ENCODE measurements at regions not wholly inside any gene's neighbourhood (a gene's known extent, or its start where the extent isn't known, plus 50 kb on each side); places are given as distances from the start of the nearest gene placed in this dataset.
"Not testable (repeated sequence)": the region's sequence is repeated elsewhere in the genome, so short reads cannot be mapped to it uniquely, and the experiment has no call there.

DNA sequence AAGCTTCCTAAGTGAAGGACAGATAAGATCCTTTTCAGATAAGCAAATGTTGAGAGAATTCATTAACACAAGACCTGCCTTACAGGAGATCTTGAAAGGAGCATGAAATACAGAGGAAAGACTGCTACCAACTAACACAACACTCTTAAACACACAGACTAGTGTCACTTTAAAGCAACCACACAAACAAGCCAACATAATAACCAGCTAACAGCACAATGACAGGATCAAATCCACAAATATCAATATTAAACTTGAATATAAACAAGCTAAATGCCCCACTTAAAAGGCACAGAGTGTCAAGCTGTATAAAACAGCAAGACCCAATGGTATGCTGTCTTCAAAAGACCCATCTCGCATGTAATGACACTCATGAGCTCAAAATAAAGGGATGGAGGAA lies 70.8 kb upstream of the HMGXB4 start:
- no peak for DNase-seq

DNA sequence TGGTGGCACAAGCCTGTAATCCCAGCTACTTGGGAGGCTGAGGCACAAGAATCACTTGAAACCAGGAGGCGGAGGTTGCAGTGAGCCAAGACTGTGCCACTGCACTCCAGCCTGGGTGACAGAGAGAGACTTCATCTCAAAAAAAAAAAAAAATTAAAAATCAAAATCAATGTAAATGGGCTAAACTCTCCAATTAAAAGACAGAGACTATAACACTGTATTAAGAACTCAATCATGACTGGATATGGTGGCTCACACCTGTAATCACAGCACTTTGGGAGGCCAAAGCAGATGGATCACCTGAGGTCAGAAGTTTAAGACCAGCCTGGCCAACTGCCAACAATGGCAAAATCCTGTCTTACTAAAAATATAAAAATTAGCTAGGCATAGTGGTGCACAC lies 68.4 kb upstream of the HMGXB4 start:
- DNase-seq, result not testable (repeated sequence)

DNA sequence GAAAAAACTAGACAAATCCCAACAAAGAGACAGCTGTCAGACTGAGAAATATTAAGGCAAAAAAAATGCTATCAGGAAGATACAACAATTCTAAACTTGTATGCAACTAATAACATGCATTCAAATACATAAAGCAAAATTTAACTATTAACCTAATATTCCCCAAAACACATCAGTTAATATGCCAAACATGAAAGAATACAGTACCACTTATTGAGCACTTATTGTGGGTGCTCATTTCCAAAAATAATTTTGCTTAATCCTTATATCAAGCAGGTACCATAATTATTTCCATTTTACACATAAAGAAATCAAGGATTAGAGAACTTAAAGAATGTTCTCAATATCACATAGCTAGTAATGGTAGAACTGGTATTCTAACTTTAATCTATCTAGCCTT lies 67.7 kb upstream of the HMGXB4 start:
- no peak for DNase-seq

DNA sequence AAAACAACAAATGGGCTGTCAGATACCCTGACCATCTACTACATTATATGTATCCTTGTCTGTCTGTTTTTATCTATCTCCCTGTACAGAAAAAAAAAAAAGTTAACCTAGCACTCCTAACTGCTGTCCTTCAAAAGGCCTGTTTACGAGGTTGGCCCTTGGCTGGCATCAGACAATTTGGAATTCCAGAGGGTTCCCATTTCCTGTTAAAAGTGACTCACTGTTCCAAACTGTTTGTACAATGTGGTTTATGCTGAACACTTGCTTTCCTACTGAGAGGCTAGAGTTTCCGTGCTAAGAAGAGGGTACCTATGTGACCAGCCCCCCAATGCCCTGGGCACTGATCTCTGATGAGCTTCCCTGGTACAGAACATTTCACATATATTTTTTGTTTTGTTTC lies 65.9 kb upstream of the HMGXB4 start:
- no peak for DNase-seq

DNA sequence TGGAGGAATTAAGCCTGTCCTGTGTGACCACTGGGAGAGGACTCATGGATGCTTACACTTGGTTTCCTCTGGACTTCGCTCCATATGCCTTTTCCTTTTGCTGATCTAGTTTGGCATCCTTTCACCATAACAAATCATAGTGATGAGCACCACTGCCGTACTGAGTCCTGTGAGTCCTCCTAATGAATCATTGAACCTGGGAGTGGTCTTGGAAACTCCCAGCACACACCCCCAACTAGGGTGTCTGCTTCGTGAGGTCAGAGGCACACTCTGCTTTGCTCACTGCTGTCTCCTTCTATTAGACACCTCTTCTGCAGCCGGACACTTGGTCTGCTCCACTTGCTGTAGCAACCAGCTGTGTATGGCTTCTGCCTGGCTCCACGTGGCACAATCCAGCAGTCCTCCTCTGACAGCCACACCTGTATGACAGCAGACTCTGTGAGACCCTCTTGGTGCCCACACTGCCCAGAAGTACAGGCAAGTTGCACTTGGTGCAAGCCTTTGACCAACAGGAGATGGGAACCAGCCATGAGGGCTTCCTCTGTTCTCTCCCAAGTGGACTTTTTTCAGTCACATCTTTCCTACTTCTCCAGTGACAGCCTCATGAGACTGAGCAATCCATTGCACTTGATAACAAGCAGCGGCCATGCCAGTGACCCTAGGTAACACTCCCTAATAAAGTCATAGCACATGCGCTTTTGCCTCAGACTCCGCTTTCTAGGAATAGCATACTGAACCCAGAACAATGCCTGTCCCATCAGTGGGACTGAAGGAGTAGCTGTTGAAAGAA lies 65.0 kb upstream of the HMGXB4 start:
- no peak for DNase-seq

DNA sequence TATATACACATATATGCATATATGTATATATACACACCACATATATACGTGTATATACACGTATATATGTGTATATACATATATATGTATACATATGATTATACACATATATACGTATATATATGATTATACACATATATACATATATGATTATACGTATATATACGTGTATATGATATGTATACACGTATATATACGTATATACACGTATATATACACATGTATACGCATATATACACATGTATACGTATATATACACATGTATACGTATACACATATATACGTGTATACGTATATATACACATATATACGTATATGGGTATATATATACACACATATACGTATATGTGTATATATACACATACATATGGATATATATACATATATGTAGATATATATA lies 62.1 kb upstream of the HMGXB4 start:
- no peak for DNase-seq

DNA sequence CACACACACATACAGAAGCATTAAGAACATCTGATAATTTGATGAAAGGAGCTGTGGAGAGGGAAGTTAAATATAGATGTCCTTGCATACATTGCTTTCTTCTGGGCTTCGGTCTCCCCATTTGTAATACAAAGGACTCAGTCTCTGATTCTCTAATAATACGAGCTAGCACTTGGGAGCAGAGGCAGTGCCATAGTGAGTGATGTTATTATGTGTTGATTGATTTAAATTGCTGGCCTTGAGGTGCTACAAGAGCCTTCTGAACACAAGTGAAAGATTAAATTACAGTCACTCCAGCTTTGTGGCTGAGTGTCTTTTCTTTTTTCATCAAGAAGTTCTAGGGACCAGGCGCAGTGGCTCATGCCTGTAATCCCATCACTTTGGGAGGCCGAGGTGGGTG lies 61.5 kb upstream of the HMGXB4 start:
- DNase-seq, result no peak

DNA sequence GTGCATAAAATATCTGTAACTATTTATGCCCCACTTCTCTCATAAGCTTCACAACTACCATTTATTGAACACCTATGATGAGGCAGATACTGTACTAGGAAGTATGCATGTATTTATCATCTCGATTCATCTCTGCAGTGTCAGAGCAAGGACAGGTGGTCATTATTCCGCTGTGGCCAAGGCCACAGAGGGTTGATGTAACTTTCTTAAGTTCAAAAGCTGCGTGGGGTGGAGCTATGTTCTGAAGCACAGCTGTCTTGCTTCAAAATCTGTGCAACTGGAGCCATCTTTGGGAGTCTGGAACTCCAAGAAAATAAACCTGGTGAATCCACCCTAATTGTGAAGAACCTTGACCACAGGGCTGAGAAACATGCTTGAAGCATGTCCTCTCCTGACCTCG lies 60.2 kb upstream of the HMGXB4 start:
- no peak for DNase-seq

DNA sequence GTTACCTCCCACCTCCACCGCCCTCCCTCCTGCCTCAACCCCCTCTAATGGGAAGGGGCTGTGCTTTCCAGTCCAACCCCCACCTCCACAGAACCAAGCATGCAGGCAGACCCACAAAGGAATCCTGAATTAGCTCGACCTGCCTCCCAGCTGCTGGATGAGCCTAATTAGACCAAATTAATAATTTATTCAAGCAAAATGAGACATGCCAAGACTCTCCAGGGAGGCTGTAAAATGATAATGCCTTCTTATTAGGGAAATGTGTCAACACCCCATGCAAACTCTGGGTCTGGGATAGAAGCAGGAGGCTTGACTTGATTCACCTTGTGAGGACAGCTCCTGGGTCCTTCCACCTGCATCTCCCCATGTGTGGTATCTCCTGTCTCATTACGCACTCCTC lies 59.4 kb upstream of the HMGXB4 start:
- DNase-seq, result no peak

DNA sequence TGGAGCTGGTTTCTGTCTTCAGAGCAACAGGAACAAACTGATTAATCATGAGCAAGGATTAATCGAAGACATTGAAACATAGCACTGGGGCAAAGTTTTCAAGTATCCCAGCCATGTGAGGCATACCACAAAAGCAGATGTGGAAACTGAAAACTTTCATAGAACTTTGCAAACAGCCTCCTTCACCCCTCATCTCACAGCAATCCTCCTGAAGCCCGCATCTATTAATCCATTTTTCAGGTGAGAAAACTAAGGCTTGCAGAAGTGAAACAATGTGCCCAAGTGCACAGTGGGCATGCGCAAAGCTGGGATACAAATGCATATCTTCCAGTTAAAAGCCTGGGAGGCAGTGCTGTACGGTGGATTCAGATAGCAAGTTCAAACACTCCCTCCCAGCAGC lies 58.6 kb upstream of the HMGXB4 start:
- no peak for DNase-seq

DNA sequence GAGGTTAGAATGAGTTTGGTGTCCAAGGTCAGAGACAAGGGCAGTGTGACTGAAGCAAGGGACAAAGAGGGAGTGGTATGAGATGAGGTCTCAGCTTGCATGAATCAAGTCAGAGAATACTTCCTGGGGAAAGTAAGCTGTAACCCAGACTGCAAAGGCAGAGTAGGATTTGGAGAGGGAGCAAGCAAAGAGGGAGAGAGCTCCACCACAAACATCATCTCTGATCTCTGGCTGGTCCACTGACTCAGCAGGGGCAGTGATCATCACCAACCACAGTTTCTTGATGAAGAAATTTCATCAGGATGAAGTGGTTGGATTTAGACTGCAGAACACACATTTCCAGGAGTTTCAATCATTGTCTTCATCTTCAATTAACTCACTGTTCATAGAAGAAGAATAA lies 54.9 kb upstream of the HMGXB4 start:
- no peak for DNase-seq

DNA sequence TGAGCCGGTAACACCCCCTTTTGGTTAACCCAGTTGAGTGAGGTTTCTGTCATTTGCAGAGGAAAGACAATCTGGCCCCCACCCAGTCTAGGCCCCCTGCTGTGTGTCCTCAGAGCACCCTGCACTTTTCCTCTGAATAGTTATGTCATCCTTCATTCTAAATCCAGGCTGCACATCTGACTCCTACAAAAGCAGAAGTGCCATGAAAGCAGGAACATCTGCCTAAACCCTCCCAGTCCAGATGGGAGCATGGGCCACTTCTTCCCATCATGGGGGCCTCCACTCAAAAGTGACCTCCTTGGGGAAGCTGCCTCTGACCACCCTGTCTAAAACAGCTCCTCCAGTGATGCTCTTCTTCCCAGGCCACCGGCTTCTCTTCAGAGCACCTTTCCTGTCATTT lies 53.7 kb upstream of the HMGXB4 start:
- DNase-seq, result no peak

DNA sequence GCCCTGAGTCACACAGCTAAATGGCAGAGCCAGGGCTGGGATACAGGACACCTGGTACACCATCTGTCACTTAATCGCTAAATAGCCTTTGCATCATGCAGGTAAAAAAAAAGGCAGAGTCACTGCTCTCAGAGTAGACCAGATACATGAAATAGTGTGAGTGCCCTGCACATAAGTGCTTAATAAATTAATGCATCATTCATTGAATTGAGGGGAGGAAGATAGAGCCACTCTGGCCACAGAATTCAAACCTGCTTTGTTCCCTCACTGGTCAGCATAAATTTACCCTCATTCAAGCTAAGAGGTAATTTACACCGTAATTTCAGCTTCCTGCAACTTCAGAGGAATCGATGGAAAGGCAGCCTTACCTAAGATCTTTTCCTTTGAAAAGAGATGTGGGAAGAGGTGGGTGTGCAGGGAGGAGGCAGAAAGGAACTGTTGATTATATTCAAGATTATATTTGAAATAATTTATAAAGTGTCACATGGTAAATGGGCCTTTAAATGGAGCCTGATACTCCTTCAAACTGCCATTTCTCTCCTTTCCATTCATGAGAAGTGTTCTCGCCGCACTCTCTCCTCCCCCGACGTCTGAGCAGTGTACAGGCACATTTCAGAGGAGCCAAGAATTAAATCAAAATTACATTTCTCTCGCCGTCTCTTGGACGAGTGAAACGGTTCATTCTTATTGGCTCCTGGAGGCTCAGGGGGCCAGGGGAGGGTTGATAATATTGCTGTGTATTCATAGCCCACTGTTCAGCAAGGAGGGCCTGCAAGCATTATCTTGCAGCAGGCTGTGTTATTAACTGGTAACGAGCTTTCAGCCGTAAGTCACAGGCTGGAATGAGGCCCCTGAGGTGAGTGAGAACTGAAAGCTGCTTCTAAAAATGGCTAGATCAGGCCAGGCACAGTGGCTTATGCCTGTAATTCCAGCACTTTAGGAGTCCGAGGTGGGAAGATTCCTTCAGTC lies 52.2 kb upstream of the HMGXB4 start:
- DNase-seq, result no peak

DNA sequence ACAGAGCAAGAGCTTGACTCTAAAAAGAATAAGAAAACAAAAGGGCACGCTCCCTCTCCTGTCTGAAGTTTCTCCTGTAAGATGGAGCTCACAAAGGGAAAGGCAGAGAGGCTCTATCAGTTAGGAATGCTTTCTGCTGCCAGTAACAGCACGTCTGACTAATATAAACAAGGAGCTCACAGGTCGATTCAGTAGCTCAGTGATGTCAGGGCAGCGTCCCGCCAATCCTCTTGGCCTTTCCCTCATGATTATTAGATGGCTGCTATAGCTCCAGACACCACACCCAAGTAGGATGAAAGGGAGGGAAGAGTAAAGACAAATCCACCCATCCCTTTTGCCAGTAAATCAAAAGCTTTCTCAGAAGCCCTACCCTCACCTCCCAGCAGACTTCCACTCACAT lies 51.3 kb upstream of the HMGXB4 start:
- no peak for DNase-seq

DNA sequence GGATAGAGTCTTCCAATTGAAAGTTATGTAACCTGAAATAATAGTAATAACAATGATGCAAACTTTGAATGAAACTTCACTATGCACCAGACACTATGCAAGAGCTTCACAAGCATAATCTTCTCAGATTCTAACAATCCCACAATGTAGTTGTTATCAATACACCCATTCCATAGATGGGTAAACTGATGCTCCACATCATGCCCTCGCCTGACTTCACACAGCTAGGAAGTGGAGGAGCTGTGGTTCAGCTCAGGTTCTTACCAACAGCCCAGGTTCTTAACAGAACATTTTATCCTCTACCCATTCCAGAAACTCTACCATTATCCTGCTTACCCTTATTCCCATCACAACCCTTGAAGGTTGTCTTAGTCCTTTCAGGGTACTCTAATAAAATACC lies 50.4 kb upstream of the HMGXB4 start:
- no peak for DNase-seq

Data from activated effector memory CD4-positive, alpha-beta T cell treated with Interleukin-2 at 50 U/mL for 16 hours (primary cell).